NCI-H1105 treated with DMSO at 0.1 percent for 48 hours (cell line): ENCODE measurements at regions not wholly inside any gene's neighbourhood (a gene's known extent, or its start where the extent isn't known, plus 50 kb on each side); places are given as distances from the start of the nearest gene placed in this dataset.
A peak's percentile ranks its signal among the peaks of the same experiment; 100 is the strongest.

Experiments used
- DNase-seq: peaks from one replicate; lab custom pipeline; 2025; lab: John Stamatoyannopoulos, UW

- DNase-seq: peak; percentile 1
Observed at GRCh38 chr10:3310016-3310784, 137.6 kb upstream of the PITRM1 start.

- no peak for DNase-seq
Observed at GRCh38 chr10:3306050-3306449, 133.5 kb upstream of the PITRM1 start.

- DNase-seq: no peak
Observed at GRCh38 chr10:3295582-3296151, 123.1 kb upstream of the PITRM1 start.

- peak; percentile 36 for DNase-seq
Observed at GRCh38 chr10:3294919-3295581, 122.5 kb upstream of the PITRM1 start.

- DNase-seq: no peak
Observed at GRCh38 chr10:3293581-3294431, 121.2 kb upstream of the PITRM1 start.

- DNase-seq: no peak
Observed at GRCh38 chr10:3292636-3293035, 120.1 kb upstream of the PITRM1 start.

GRCh38 chr10:3290550-3290949, 118.0 kb upstream of the PITRM1 start:
- no peak for DNase-seq

- peak; percentile 29 for DNase-seq
Observed at GRCh38 chr10:3287572-3288445, 115.2 kb upstream of the PITRM1 start.

GRCh38 chr10:3282674-3283017, 110.1 kb upstream of the PITRM1 start:
- no peak for DNase-seq

GRCh38 chr10:3281941-3282673, 109.5 kb upstream of the PITRM1 start:
- no peak for DNase-seq

GRCh38 chr10:3278771-3279170, 106.2 kb upstream of the PITRM1 start:
- DNase-seq: no peak

GRCh38 chr10:3277566-3277965, 105.0 kb upstream of the PITRM1 start:
- no peak for DNase-seq

GRCh38 chr10:3274414-3274813, 101.8 kb upstream of the PITRM1 start:
- DNase-seq: no peak

- DNase-seq: no peak
Observed at GRCh38 chr10:3273966-3274365, 101.4 kb upstream of the PITRM1 start.

- DNase-seq: no peak
Observed at GRCh38 chr10:3272300-3272699, 99.7 kb upstream of the PITRM1 start.

- DNase-seq: no peak
Observed at GRCh38 chr10:3271354-3272115, 99.0 kb upstream of the PITRM1 start.

GRCh38 chr10:3270577-3271316, 98.2 kb upstream of the PITRM1 start:
- no peak for DNase-seq

GRCh38 chr10:3268025-3268424, 95.4 kb upstream of the PITRM1 start:
- no peak for DNase-seq

- no peak for DNase-seq
Observed at GRCh38 chr10:3265088-3265487, 92.5 kb upstream of the PITRM1 start.
